CD14-positive monocyte (primary cell): ENCODE measurements at regions not wholly inside any gene's neighbourhood (a gene's known extent, or its start where the extent isn't known, plus 50 kb on each side); places are given as distances from the start of the nearest gene placed in this dataset.

Experiments
- DNase-seq, 3 donors: peaks; one replicate each; pipeline ENCODE4 v3.0.0-alpha.2; 2011 to 2022
- H2AFZ ChIP-seq: 2 replicates; pipeline ENCODE4 v1.6.0; 2012; ENCODE audit warnings: mild to moderate bottlenecking, low read depth, low read length, inconsistent platforms; ENCODE audit not compliant: insufficient read depth, poor library complexity, severe bottlenecking
- H3K27ac ChIP-seq, 2 donors: 1 replicate in 1 of 2; 2 replicates in 1 of 2; pipeline ENCODE4 v1.5.1; 2012 to 2013; ENCODE audit warnings: low read length in 2 of 2, control low read depth in 1 of 2, inconsistent platforms in 1 of 2, low read depth in 1 of 2, mild to moderate bottlenecking in 1 of 2
- H3K27me3 ChIP-seq, 2 donors: one replicate each; pipeline versions ENCODE4 v1.6.0 to v1.6.1; 2011 to 2013; ENCODE audit warnings: low read length in 2 of 2; ENCODE audit not compliant: control insufficient read depth in 2 of 2, insufficient read depth in 2 of 2
- H3K36me3 ChIP-seq, 2 donors: replicated peaks in 1 of 2; 1 replicate in 1 of 2; 2 replicates in 1 of 2; pipeline versions ENCODE4 v1.5.1 to v1.6.1; 2012 to 2013; ENCODE audit warnings: low read length in 2 of 2, control low read depth in 1 of 2, inconsistent platforms in 1 of 2, mild to moderate bottlenecking in 1 of 2; ENCODE audit not compliant: insufficient read depth in 2 of 2, control insufficient read depth in 1 of 2
- H3K4me1 ChIP-seq, 2 donors: 1 replicate in 1 of 2; 2 replicates in 1 of 2; pipeline versions ENCODE4 v1.5.1 to v1.6.1; 2012 to 2013; ENCODE audit warnings: low read length in 2 of 2, control low read depth in 1 of 2, inconsistent platforms in 1 of 2, mild to moderate bottlenecking in 1 of 2, moderate library complexity in 1 of 2; ENCODE audit not compliant: insufficient read depth in 2 of 2, control insufficient read depth in 1 of 2
- H3K4me2 ChIP-seq: replicated peaks from 2 replicates; pipeline ENCODE3; 2012; ENCODE audit warnings: low read length, moderate library complexity, mild to moderate bottlenecking; ENCODE audit not compliant: poor library complexity, severe bottlenecking; ENCODE audit errors: extremely low read depth
- H3K4me3 ChIP-seq, 3 experiments: fragments of 200-600 bp in 1 of 3; sonication (generic) in 1 of 3; replicated peaks in 1 of 3; 1 replicate in 2 of 3; 2 replicates in 1 of 3; pipeline ENCODE4 v1.5.1; 2011 to 2013; ENCODE audit warnings: low read length in 3 of 3, mild to moderate bottlenecking in 3 of 3, control low read depth in 2 of 3, low read depth in 2 of 3, inconsistent platforms in 1 of 3, moderate library complexity in 1 of 3
- H3K79me2 ChIP-seq: 2 replicates; pipeline ENCODE4 v1.6.0; 2012; ENCODE audit warnings: mild to moderate bottlenecking, control low read depth, inconsistent platforms, low read length, moderate library complexity; ENCODE audit not compliant: insufficient read depth
- H3K9ac ChIP-seq: 2 replicates; pipeline ENCODE4 v1.6.0; 2017; ENCODE audit warnings: low read length, mild to moderate bottlenecking; ENCODE audit not compliant: insufficient read depth, poor library complexity, severe bottlenecking
- H3K9me3 ChIP-seq, 2 donors: replicated peaks in 1 of 2; 1 replicate in 1 of 2; 2 replicates in 1 of 2; pipeline versions ENCODE4 v1.5.1 to v1.6.1; 2012 to 2013; ENCODE audit warnings: low read length in 2 of 2, control low read depth in 1 of 2; ENCODE audit not compliant: control insufficient read depth in 1 of 2, insufficient read depth in 1 of 2
- H4K20me1 ChIP-seq: 2 replicates; pipeline ENCODE4 v1.6.0; 2012; ENCODE audit warnings: mild to moderate bottlenecking, low read length, control low read depth, moderate library complexity; ENCODE audit not compliant: insufficient read depth
- H3K27ac Mint-ChIP-seq, 7 donors: one replicate each; pipeline ENCODE4 v1.8.0; 2020; ENCODE audit warnings: mild to moderate bottlenecking in 7 of 7, mixed read lengths in 7 of 7, moderate library complexity in 6 of 7, inconsistent platforms in 2 of 7
- H3K27me3 Mint-ChIP-seq, 3 donors: one replicate each; pipeline ENCODE4 v1.8.0; 2021 to 2022; ENCODE audit warnings: low read depth in 3 of 3, mild to moderate bottlenecking in 3 of 3, mixed read lengths in 3 of 3, moderate library complexity in 3 of 3, inconsistent platforms in 1 of 3
- H3K36me3 Mint-ChIP-seq, 2 donors: one replicate each; pipeline ENCODE4 v1.8.0; 2020; ENCODE audit warnings: mixed read lengths in 2 of 2, inconsistent platforms in 1 of 2, mild to moderate bottlenecking in 1 of 2
- H3K4me1 Mint-ChIP-seq: one replicate; pipeline ENCODE4 v1.8.0; 2020; ENCODE audit warnings: mild to moderate bottlenecking, mixed read lengths
- H3K4me3 Mint-ChIP-seq, 2 donors: one replicate each; pipeline ENCODE4 v1.8.0; 2020; ENCODE audit warnings: mild to moderate bottlenecking in 2 of 2, mixed read lengths in 2 of 2, moderate library complexity in 1 of 2
- H3K9me3 Mint-ChIP-seq, 7 donors: one replicate each; pipeline ENCODE4 v1.8.0; 2020 to 2022; ENCODE audit warnings: mixed read lengths in 7 of 7, mild to moderate bottlenecking in 6 of 7, moderate library complexity in 6 of 7, inconsistent platforms in 2 of 7
- CTCF ChIP-seq: fragments of 200-600 bp; IDR thresholded peaks from one replicate; pipeline ENCODE4 v1.8.0; 2022; ENCODE audit warnings: antibody characterized with exemption, mild to moderate bottlenecking
- WGBS: methylation state at CpG from one replicate; pipeline ENCODE4 v1.1.5; 2013; ENCODE audit warnings: missing lambda C conversion rate; ENCODE audit not compliant: insufficient coverage; 5-methylcytosine and 5-hydroxymethylcytosine counted together
- intact Hi-C, 2 donors: fragments of 100-400 bp; cut with micrococcal nuclease; formaldehyde crosslinking; loops; one replicate each; pipeline versions ENCODE4 v1.15.0 to v1.15.1; 2023

GRCh38 chr21:20856926-20857325 is 141.3 kb upstream of the NCAM2 start:
- H3K9ac ChIP-seq = no peak overlapping the region
- no peak overlapping the region for H3K4me2 ChIP-seq
- H3K4me3 Mint-ChIP-seq = no peak overlapping the region
- H3K27me3 Mint-ChIP-seq = no peaks in the 10 kb centered on the region
- H3K9me3 Mint-ChIP-seq = peaks cover 0 to 4% (median 3%) of the 10 kb centered on the region in 7 donors
- intact Hi-C loops = no loop called here
- H3K4me1 ChIP-seq = no peaks in the 10 kb centered on the region
- no peak overlapping the region for H3K27ac Mint-ChIP-seq
- no peaks in the 10 kb centered on the region for H3K79me2 ChIP-seq
- no peak for TF ChIP-seq CTCF
- no peaks in the 10 kb centered on the region for H3K4me1 Mint-ChIP-seq
- no peaks in the 10 kb centered on the region for H4K20me1 ChIP-seq
- H3K9me3 ChIP-seq = peaks cover 5 to 7% of the 10 kb centered on the region in 2 donors
- no CpG with 5 or more reads among the region's 5 CpGs for WGBS
- no peaks in the 10 kb centered on the region for H3K36me3 ChIP-seq
- no peak overlapping the region for H2AFZ ChIP-seq
- H3K4me3 ChIP-seq = no peak overlapping the region
- DNase-seq = no peak
- H3K27me3 ChIP-seq = no peaks in the 10 kb centered on the region
- no peaks in the 10 kb centered on the region for H3K36me3 Mint-ChIP-seq
- no peak overlapping the region for H3K27ac ChIP-seq

DNA sequence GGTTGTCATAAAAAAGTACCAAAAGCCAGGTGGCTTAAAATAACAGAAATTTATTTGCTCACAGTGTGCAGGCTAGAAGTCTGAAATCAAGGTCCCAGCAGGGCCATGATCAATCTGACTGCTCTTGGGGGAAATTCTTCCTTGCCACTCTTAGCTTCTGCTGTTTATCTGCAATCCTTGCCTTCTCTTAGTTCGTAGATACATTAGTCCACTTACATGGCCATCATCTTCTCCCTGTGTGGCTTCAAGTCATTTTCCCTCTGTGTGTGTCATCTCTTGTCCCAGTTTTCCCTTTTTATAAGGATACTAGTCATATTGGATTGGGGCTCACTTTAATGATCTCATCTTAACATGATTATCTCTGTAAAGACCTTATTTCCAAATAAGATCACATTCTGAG is 124.0 kb upstream of the NCAM2 start:
- no peak overlapping the region for H3K27ac Mint-ChIP-seq
- no peak overlapping the region for H3K4me2 ChIP-seq
- no peak for DNase-seq
- no peaks in the 10 kb centered on the region for H3K27me3 Mint-ChIP-seq
- WGBS = no CpG with 5 or more reads among the region's 1 CpG
- no peak overlapping the region for H2AFZ ChIP-seq
- H3K4me1 Mint-ChIP-seq = no peaks in the 10 kb centered on the region
- no peak overlapping the region for H3K27ac ChIP-seq
- H3K36me3 ChIP-seq = no peaks in the 10 kb centered on the region
- H3K9me3 ChIP-seq = no peaks in the 10 kb centered on the region
- no peaks in the 10 kb centered on the region for H3K36me3 Mint-ChIP-seq
- H3K79me2 ChIP-seq = no peaks in the 10 kb centered on the region
- intact Hi-C loops = no loop called here
- no peaks in the 10 kb centered on the region for H3K4me1 ChIP-seq
- no peaks in the 10 kb centered on the region for H3K27me3 ChIP-seq
- H3K9ac ChIP-seq = no peak overlapping the region
- no peak overlapping the region for H3K4me3 ChIP-seq
- no peak for TF ChIP-seq CTCF
- peaks cover 0 to 2% (median 0%) of the 10 kb centered on the region in 7 donors for H3K9me3 Mint-ChIP-seq
- no peak overlapping the region for H3K4me3 Mint-ChIP-seq
- H4K20me1 ChIP-seq = no peaks in the 10 kb centered on the region
